GM12878 (cell line): ENCODE measurements at regions not wholly inside any gene's neighbourhood (a gene's known extent, or its start where the extent isn't known, plus 50 kb on each side); places are given as distances from the start of the nearest gene placed in this dataset.
A peak's percentile ranks its signal among the peaks of the same experiment; 100 is the strongest.

ENCODE experiments used
- BCL11A ChIP-seq: IDR thresholded peaks from 2 replicates; pipeline ENCODE4 v1.6.1; 2011; ENCODE audit warnings: low read depth, low read length
- CBFB ChIP-seq: IDR thresholded peaks from 2 replicates; pipeline ENCODE4 v1.6.1; 2016; ENCODE audit warnings: antibody characterized with exemption, low read depth
- CHD2 ChIP-seq: IDR thresholded peaks from 2 replicates; pipeline ENCODE4 v1.6.1; 2011; ENCODE audit warnings: low read depth, low read length, improper control_type of control experiment, borderline replicate concordance
- DPF2 ChIP-seq: fragments of 450-650 bp; IDR thresholded peaks from 2 replicates; pipeline ENCODE4 v1.6.1; 2017; ENCODE audit warnings: mild to moderate bottlenecking
- ESRRA ChIP-seq: IDR thresholded peaks from 2 replicates; pipeline ENCODE4 v1.6.1; 2012; ENCODE audit warnings: mild to moderate bottlenecking, low read length, improper control_type of control experiment
- GATAD2B ChIP-seq: fragments of 450-650 bp; conservative IDR thresholded peaks from 2 replicates; pipeline ENCODE4 v1.6.1; 2017; ENCODE audit warnings: low read depth, mild to moderate bottlenecking, moderate library complexity
- HCFC1 ChIP-seq: fragments of 150-350 bp; IDR thresholded peaks from 2 replicates; pipeline ENCODE4 v1.6.1; 2014; ENCODE audit warnings: low read length
- HDAC6 ChIP-seq: fragments of 200-600 bp; sonication (generic); IDR thresholded peaks from one replicate; pipeline ENCODE4 v1.8.0; 2017; ENCODE audit warnings: antibody characterized with exemption; ENCODE audit not compliant: unreplicated experiment
- HDGF ChIP-seq: fragments of 450-650 bp; IDR thresholded peaks from 2 replicates; pipeline ENCODE4 v1.6.1; 2016; ENCODE audit warnings: antibody characterized with exemption
- PAX5 ChIP-seq: IDR thresholded peaks from 2 replicates; pipeline ENCODE4 v1.6.1; 2011; ENCODE audit warnings: low read depth, low read length, borderline replicate concordance
- SIN3A ChIP-seq: IDR thresholded peaks from 2 replicates; pipeline ENCODE4 v1.6.1; 2012; ENCODE audit warnings: low read depth, low read length, improper control_type of control experiment
- SIX5 ChIP-seq: IDR thresholded peaks from 2 replicates; pipeline ENCODE4 v1.6.1; 2011; ENCODE audit warnings: mild to moderate bottlenecking, low read depth, low read length, moderate library complexity; ENCODE audit not compliant: severe bottlenecking
- SMARCA5 ChIP-seq: fragments of 450-650 bp; IDR thresholded peaks from 2 replicates; pipeline ENCODE4 v1.6.1; 2017; ENCODE audit warnings: mild to moderate bottlenecking
- SMC3 ChIP-seq: IDR thresholded peaks from 2 replicates; pipeline ENCODE4 v1.6.1; 2011; ENCODE audit warnings: low read length, improper control_type of control experiment, borderline replicate concordance
- SRF ChIP-seq, 2 experiments: IDR thresholded peaks; 2 replicates each; pipeline ENCODE4 v1.6.1; 2011; ENCODE audit warnings: low read depth in 2 of 2, low read length in 2 of 2, mild to moderate bottlenecking in 1 of 2, moderate library complexity in 1 of 2
- TCF3 ChIP-seq: IDR thresholded peaks from 2 replicates; pipeline ENCODE4 v1.6.1; 2012; ENCODE audit warnings: low read depth, mild to moderate bottlenecking, low read length, borderline replicate concordance; ENCODE audit not compliant: insufficient read depth
- ZBED1 ChIP-seq: IDR thresholded peaks from 2 replicates; pipeline ENCODE4 v1.6.1; 2016; ENCODE audit warnings: borderline replicate concordance
- ZNF207 ChIP-seq: fragments of 450-650 bp; IDR thresholded peaks from 2 replicates; pipeline ENCODE4 v1.6.1; 2014; ENCODE audit warnings: antibody characterized with exemption, mild to moderate bottlenecking, borderline replicate concordance
- ZNF217 ChIP-seq: fragments of 450-650 bp; IDR thresholded peaks from 2 replicates; pipeline ENCODE4 v1.6.1; 2017; ENCODE audit warnings: antibody characterized with exemption, mild to moderate bottlenecking
- ZNF384 ChIP-seq: IDR thresholded peaks from 2 replicates; pipeline ENCODE4 v1.6.1; 2012; ENCODE audit warnings: low read depth, mild to moderate bottlenecking, low read length, improper control_type of control experiment, borderline replicate concordance
- ZNF622 ChIP-seq: fragments of 450-650 bp; IDR thresholded peaks from 2 replicates; pipeline ENCODE4 v1.6.1; 2017; ENCODE audit warnings: mild to moderate bottlenecking, inconsistent platforms
- TF ChIP-seq, protein P1 (sequence below): fragments of 450-650 bp; IDR thresholded peaks from 2 replicates; pipeline ENCODE4 v1.6.1; 2018; ENCODE audit warnings: borderline replicate concordance, mild to moderate bottlenecking; ENCODE audit not compliant: partially characterized antibody
- TF ChIP-seq, protein P2 (sequence below): IDR thresholded peaks from 2 replicates; pipeline ENCODE4 v1.6.1; 2012; ENCODE audit warnings: low read depth, low read length, improper control_type of control experiment
- TF ChIP-seq, protein P3 (sequence below): IDR thresholded peaks from 2 replicates; pipeline ENCODE4 v1.6.1; 2012; ENCODE audit warnings: low read depth, low read length, improper control_type of control experiment
- TF ChIP-seq, protein P4 (sequence below): fragments of 450-650 bp; IDR thresholded peaks from 2 replicates; pipeline ENCODE4 v1.6.1; 2016; ENCODE audit warnings: mild to moderate bottlenecking, moderate library complexity, borderline replicate concordance

DNA sequence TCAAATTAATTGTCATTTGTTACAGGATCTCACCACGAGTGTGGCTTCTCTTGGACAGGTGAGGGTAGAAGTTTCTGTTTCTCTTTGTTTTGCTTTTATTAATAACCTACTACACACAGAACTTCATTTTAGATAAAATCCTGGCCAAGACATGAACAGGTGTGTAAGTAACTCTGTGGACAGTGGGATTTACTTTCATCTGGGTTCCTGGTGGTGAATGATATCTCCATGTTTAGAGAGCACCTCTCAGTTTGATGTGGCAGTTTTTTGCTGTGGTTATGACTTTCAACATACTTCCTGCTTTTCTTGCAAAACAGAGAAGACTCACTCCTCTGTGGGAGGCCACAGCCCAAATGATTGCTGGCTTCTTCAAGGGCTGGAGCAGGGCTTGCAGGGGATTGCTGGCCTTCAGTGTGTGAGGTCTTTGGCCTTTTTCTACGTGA, 71.1 kb upstream of the XCR1 start (continued):
- TF ChIP-seq, protein P1, sequence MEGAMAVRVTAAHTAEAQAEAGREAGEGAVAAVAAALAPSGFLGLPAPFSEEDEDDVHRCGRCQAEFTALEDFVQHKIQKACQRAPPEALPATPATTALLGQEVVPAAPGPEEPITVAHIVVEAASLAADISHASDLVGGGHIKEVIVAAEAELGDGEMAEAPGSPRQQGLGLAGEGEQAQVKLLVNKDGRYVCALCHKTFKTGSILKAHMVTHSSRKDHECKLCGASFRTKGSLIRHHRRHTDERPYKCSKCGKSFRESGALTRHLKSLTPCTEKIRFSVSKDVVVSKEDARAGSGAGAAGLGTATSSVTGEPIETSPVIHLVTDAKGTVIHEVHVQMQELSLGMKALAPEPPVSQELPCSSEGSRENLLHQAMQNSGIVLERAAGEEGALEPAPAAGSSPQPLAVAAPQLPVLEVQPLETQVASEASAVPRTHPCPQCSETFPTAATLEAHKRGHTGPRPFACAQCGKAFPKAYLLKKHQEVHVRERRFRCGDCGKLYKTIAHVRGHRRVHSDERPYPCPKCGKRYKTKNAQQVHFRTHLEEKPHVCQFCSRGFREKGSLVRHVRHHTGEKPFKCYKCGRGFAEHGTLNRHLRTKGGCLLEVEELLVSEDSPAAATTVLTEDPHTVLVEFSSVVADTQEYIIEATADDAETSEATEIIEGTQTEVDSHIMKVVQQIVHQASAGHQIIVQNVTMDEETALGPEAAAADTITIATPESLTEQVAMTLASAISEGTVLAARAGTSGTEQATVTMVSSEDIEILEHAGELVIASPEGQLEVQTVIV = no peak
- TF ChIP-seq DPF2 = peak; percentile 88
- TF ChIP-seq, protein P2, sequence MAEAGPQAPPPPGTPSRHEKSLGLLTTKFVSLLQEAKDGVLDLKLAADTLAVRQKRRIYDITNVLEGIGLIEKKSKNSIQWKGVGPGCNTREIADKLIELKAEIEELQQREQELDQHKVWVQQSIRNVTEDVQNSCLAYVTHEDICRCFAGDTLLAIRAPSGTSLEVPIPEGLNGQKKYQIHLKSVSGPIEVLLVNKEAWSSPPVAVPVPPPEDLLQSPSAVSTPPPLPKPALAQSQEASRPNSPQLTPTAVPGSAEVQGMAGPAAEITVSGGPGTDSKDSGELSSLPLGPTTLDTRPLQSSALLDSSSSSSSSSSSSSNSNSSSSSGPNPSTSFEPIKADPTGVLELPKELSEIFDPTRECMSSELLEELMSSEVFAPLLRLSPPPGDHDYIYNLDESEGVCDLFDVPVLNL = no peak
- peak; percentile 74 for TF ChIP-seq BCL11A
- TF ChIP-seq, protein P3, sequence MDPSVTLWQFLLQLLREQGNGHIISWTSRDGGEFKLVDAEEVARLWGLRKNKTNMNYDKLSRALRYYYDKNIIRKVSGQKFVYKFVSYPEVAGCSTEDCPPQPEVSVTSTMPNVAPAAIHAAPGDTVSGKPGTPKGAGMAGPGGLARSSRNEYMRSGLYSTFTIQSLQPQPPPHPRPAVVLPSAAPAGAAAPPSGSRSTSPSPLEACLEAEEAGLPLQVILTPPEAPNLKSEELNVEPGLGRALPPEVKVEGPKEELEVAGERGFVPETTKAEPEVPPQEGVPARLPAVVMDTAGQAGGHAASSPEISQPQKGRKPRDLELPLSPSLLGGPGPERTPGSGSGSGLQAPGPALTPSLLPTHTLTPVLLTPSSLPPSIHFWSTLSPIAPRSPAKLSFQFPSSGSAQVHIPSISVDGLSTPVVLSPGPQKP = no peak
- TF ChIP-seq ZBED1 = peak; percentile 84
- no peak for TF ChIP-seq SMARCA5
- no peak; the same call in 1 of the 2 replicates for TF ChIP-seq ESRRA
- no peak for TF ChIP-seq ZNF384
- TF ChIP-seq SIN3A = no peak
- peak; percentile 80; the same call in 1 of the 2 replicates for TF ChIP-seq ZNF217
- no peak for TF ChIP-seq ZNF207
- no peak for TF ChIP-seq CHD2
- TF ChIP-seq SRF (IDR thresholded peaks at IDR 0.05; ENCODE audit: low read depth in 2 of 2, low read length in 2 of 2) = 0 out of 4 replicates have a peak, but pooled peaks of 1 of the 2 experiments have one; percentile 34
- TF ChIP-seq PAX5 = peak; percentile 81; the same call in 1 of the 2 replicates
- TF ChIP-seq SMC3 = no peak; the same call in 1 of the 2 replicates
- TF ChIP-seq HDAC6 = no peak
- TF ChIP-seq GATAD2B = 0 out of 2 replicates have a peak, but pooled peaks have one; percentile 48
- no peak for TF ChIP-seq TCF3
- TF ChIP-seq, protein P4, sequence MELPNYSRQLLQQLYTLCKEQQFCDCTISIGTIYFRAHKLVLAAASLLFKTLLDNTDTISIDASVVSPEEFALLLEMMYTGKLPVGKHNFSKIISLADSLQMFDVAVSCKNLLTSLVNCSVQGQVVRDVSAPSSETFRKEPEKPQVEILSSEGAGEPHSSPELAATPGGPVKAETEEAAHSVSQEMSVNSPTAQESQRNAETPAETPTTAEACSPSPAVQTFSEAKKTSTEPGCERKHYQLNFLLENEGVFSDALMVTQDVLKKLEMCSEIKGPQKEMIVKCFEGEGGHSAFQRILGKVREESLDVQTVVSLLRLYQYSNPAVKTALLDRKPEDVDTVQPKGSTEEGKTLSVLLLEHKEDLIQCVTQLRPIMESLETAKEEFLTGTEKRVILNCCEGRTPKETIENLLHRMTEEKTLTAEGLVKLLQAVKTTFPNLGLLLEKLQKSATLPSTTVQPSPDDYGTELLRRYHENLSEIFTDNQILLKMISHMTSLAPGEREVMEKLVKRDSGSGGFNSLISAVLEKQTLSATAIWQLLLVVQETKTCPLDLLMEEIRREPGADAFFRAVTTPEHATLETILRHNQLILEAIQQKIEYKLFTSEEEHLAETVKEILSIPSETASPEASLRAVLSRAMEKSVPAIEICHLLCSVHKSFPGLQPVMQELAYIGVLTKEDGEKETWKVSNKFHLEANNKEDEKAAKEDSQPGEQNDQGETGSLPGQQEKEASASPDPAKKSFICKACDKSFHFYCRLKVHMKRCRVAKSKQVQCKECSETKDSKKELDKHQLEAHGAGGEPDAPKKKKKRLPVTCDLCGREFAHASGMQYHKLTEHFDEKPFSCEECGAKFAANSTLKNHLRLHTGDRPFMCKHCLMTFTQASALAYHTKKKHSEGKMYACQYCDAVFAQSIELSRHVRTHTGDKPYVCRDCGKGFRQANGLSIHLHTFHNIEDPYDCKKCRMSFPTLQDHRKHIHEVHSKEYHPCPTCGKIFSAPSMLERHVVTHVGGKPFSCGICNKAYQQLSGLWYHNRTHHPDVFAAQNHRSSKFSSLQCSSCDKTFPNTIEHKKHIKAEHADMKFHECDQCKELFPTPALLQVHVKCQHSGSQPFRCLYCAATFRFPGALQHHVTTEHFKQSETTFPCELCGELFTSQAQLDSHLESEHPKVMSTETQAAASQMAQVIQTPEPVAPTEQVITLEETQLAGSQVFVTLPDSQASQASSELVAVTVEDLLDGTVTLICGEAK = no peak
- TF ChIP-seq SIX5 = no peak
- no peak for TF ChIP-seq HDGF
- peak; percentile 88 for TF ChIP-seq CBFB
- no peak for TF ChIP-seq HCFC1
- TF ChIP-seq ZNF622 = no peak
